Caco-2 (cell line): ENCODE measurements at regions not wholly inside any gene's neighbourhood (a gene's known extent, or its start where the extent isn't known, plus 50 kb on each side); places are given as distances from the start of the nearest gene placed in this dataset.

Experiments
- BruUV-seq: library from RNA; stranded (reverse); fragments of 400-500 nt; replicated peaks from 2 replicates; lab custom pipeline; 2021; lab: Mats Ljungman, UMichigan
- CTCF ChIA-PET: fragments of 300-600 bp; sonication (Branson Sonifier 250); formaldehyde crosslinking; loops from one replicate; lab custom pipeline; 2022; ENCODE audit warnings: antibody characterized with exemption; lab: Charles Lee
- POLR2A ChIA-PET: fragments of 300-600 bp; sonication (Branson Sonifier 250); formaldehyde crosslinking; loops from one replicate; lab custom pipeline; 2022; ENCODE audit warnings: antibody characterized with exemption; lab: Charles Lee
- DNase-seq, 2 experiments: peaks; one replicate each; pipeline versions ENCODE4 v3.0.0 to v3.0.0-alpha.2; 2020 to 2022
- H3K27me3 ChIP-seq: replicated peaks from 2 replicates; pipeline ENCODE4 v1.6.0; 2011; ENCODE audit warnings: low read length; ENCODE audit not compliant: control insufficient read depth, insufficient read depth
- H3K36me3 ChIP-seq: 2 replicates; pipeline ENCODE4 v1.5.1; 2011; ENCODE audit warnings: low read length; ENCODE audit not compliant: control insufficient read depth, insufficient read depth
- H3K4me1 ChIP-seq: fragments of 250-450 bp; sonication (Bioruptor Pico); 2 replicates; pipeline ENCODE4 v1.5.1; 2020; ENCODE audit warnings: mild to moderate bottlenecking
- H3K4me3 ChIP-seq: 2 replicates; pipeline ENCODE4 v1.5.1; 2011; ENCODE audit warnings: low read depth, mild to moderate bottlenecking, control low read depth, low read length
- H3K9me3 ChIP-seq: fragments of 250-450 bp; sonication (Bioruptor Pico); 2 replicates; pipeline ENCODE4 v1.5.1; 2020; ENCODE audit warnings: mild to moderate bottlenecking, moderate library complexity
- H3K27ac Mint-ChIP-seq: one replicate; pipeline ENCODE4 v1.8.0; 2022; ENCODE audit warnings: mixed read lengths; ENCODE audit not compliant: unreplicated experiment
- H3K27me3 Mint-ChIP-seq: one replicate; pipeline ENCODE4 v1.8.0; 2022; ENCODE audit warnings: mixed read lengths; ENCODE audit not compliant: insufficient read depth, unreplicated experiment
- H3K36me3 Mint-ChIP-seq: one replicate; pipeline ENCODE4 v1.8.0; 2022; ENCODE audit warnings: mild to moderate bottlenecking, mixed read lengths; ENCODE audit not compliant: insufficient read depth, unreplicated experiment
- H3K4me1 Mint-ChIP-seq: one replicate; pipeline ENCODE4 v1.8.0; 2022; ENCODE audit warnings: low read depth, mixed read lengths; ENCODE audit not compliant: unreplicated experiment
- H3K4me3 Mint-ChIP-seq: one replicate; pipeline ENCODE4 v1.8.0; 2022; ENCODE audit warnings: mild to moderate bottlenecking, moderate library complexity, mixed read lengths; ENCODE audit not compliant: unreplicated experiment
- H3K9me3 Mint-ChIP-seq: one replicate; pipeline ENCODE4 v1.8.0; 2022; ENCODE audit warnings: mixed read lengths; ENCODE audit not compliant: unreplicated experiment
- CTCF ChIP-seq, 2 experiments: fragments of 200-600 bp in 1 of 2; IDR thresholded peaks; 1 replicate in 1 of 2; 2 replicates in 1 of 2; pipeline versions ENCODE4 v1.5.1 to v1.8.0; 2011 to 2022; ENCODE audit warnings: antibody characterized with exemption in 1 of 2, control low read depth in 1 of 2, inconsistent platforms in 1 of 2, low read depth in 1 of 2, low read length in 1 of 2, mild to moderate bottlenecking in 1 of 2, moderate library complexity in 1 of 2; ENCODE audit not compliant: insufficient read depth in 1 of 2, severe bottlenecking in 1 of 2, unreplicated experiment in 1 of 2
- intact Hi-C: fragments of 100-400 bp; cut with micrococcal nuclease; formaldehyde crosslinking; loops from one replicate; pipeline ENCODE4 v1.10.0; 2022; ENCODE audit not compliant: unreplicated experiment

GRCh38 chr2:66938471-66938967 lies 458.6 kb upstream of the ETAA1 start:
- DNase-seq = no peak
- Histone ChIP-seq H3K9me3 (peaks cover 4% of the 10 kb centered on the region; the same call in 1 of the 2 replicates), H3K27me3 (no peaks in the 10 kb centered on the region), H3K4me3 (no peak overlapping the region), H3K4me1 (no peaks in the 10 kb centered on the region), H3K36me3 (no peaks in the 10 kb centered on the region)
- Mint-ChIP-seq H3K4me3 (no peak overlapping the region), H3K9me3 (peaks cover 4% of the 10 kb centered on the region), H3K27ac (no peak overlapping the region), H3K27me3 (no peaks in the 10 kb centered on the region), H3K4me1 (no peaks in the 10 kb centered on the region), H3K36me3 (no peaks in the 10 kb centered on the region)
- ChIA-PET POLR2A (no interaction called here), CTCF (no interaction called here)
- TF ChIP-seq CTCF (IDR thresholded peaks at IDR 0.05; ENCODE audit: insufficient read depth in 1 of 2, low read depth in 1 of 2, low read length in 1 of 2, severe bottlenecking in 1 of 2, unreplicated experiment in 1 of 2) = no peak
- no TSS peak for BruUV-seq
- intact Hi-C loops = no loop called here

GRCh38 chr2:66940080-66940479 lies 457.1 kb upstream of the ETAA1 start:
- POLR2A ChIA-PET = no interaction called here

GRCh38 chr2:66948234-66948633 lies 448.9 kb upstream of the ETAA1 start:
- no peak for DNase-seq
- POLR2A ChIA-PET = no interaction called here
- Histone ChIP-seq H3K36me3 (no peaks in the 10 kb centered on the region), H3K4me1 (no peaks in the 10 kb centered on the region), H3K9me3 (no peaks in the 10 kb centered on the region), H3K4me3 (no peak overlapping the region), H3K27me3 (no peaks in the 10 kb centered on the region; the same call in 1 of the 2 replicates)
- Mint-ChIP-seq H3K4me1 (no peaks in the 10 kb centered on the region), H3K27me3 (peaks cover 9% of the 10 kb centered on the region), H3K36me3 (no peaks in the 10 kb centered on the region), H3K27ac (no peak overlapping the region), H3K4me3 (no peak overlapping the region), H3K9me3 (no peaks in the 10 kb centered on the region)
- CTCF ChIA-PET = no interaction called here
- intact Hi-C loops = no loop called here
- no peak for TF ChIP-seq CTCF (IDR thresholded peaks at IDR 0.05; ENCODE audit: insufficient read depth in 1 of 2, low read depth in 1 of 2, low read length in 1 of 2, severe bottlenecking in 1 of 2, unreplicated experiment in 1 of 2)
- BruUV-seq = no TSS peak

More at GRCh38 chr2:66940080-66940479, 457.1 kb upstream of the ETAA1 start:
- intact Hi-C loops = no loop called here
- TF ChIP-seq CTCF (IDR thresholded peaks at IDR 0.05; ENCODE audit: insufficient read depth in 1 of 2, low read depth in 1 of 2, low read length in 1 of 2, severe bottlenecking in 1 of 2, unreplicated experiment in 1 of 2) = no peak
- CTCF ChIA-PET = no interaction called here
- H3K9me3 Mint-ChIP-seq = no peaks in the 10 kb centered on the region
- Histone ChIP-seq H3K36me3 (no peaks in the 10 kb centered on the region), H3K27me3 (no peaks in the 10 kb centered on the region), H3K4me3 (no peak overlapping the region), H3K9me3 (peaks cover 4% of the 10 kb centered on the region; the same call in 1 of the 2 replicates), H3K4me1 (no peaks in the 10 kb centered on the region)
- H3K4me3 Mint-ChIP-seq = no peak overlapping the region
- DNase-seq = no peak
- no peaks in the 10 kb centered on the region for H3K27me3 Mint-ChIP-seq
- no peaks in the 10 kb centered on the region for H3K36me3 Mint-ChIP-seq
- no peaks in the 10 kb centered on the region for H3K4me1 Mint-ChIP-seq
- H3K27ac Mint-ChIP-seq = no peak overlapping the region
- BruUV-seq = no TSS peak
